Endothelial cell (in vitro differentiated cells): ENCODE measurements at regions not wholly inside any gene's neighbourhood (a gene's known extent, or its start where the extent isn't known, plus 50 kb on each side); places are given as distances from the start of the nearest gene placed in this dataset.
"Not testable (repeated sequence)": the region's sequence is repeated elsewhere in the genome, so short reads cannot be mapped to it uniquely, and the experiment has no call there.

Source experiments
- DNase-seq: peaks from one replicate; pipeline ENCODE4 v3.0.0; 2021; ENCODE audit warnings: low spot score
- H3K27ac Mint-ChIP-seq: one replicate; pipeline ENCODE4 v1.8.0; 2021; ENCODE audit warnings: mixed read lengths, inconsistent platforms; ENCODE audit not compliant: unreplicated experiment
- H3K27me3 Mint-ChIP-seq: one replicate; pipeline ENCODE4 v1.8.0; 2021; ENCODE audit warnings: mild to moderate bottlenecking, moderate library complexity, mixed read lengths, inconsistent platforms; ENCODE audit not compliant: unreplicated experiment
- H3K36me3 Mint-ChIP-seq: one replicate; pipeline ENCODE4 v1.8.0; 2021; ENCODE audit warnings: mild to moderate bottlenecking, low read depth, mixed read lengths, inconsistent platforms; ENCODE audit not compliant: unreplicated experiment
- H3K4me1 Mint-ChIP-seq: one replicate; pipeline ENCODE4 v1.8.0; 2021; ENCODE audit warnings: mild to moderate bottlenecking, mixed read lengths, inconsistent platforms; ENCODE audit not compliant: unreplicated experiment
- H3K4me3 Mint-ChIP-seq: one replicate; pipeline ENCODE4 v1.8.0; 2021; ENCODE audit warnings: mild to moderate bottlenecking, mixed read lengths, inconsistent platforms; ENCODE audit not compliant: unreplicated experiment
- H3K9me3 Mint-ChIP-seq: one replicate; pipeline ENCODE4 v1.8.0; 2021; ENCODE audit warnings: mixed read lengths, inconsistent platforms; ENCODE audit not compliant: unreplicated experiment
- TF ChIP-seq, protein P1 (sequence below): fragments of 200-600 bp; sonication (generic); IDR thresholded peaks from one replicate; pipeline ENCODE4 v1.5.0; 2021; ENCODE audit warnings: antibody characterized with exemption; ENCODE audit not compliant: unreplicated experiment

DNA sequence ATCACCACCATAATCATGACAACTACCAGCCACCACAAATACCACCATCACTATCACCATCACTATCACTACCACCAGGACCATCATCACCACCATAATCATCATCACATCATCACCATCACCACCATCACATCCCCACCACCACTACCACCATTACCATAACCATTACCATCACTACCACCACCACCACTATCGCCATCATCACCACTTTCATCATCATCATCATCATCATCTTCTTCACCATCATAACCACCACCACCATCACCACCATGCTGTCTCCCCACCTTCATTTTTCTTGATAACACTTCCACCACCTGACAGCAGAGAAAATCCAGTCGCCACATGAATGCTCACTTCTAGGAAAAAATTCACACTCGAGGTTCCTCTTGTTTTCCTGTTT lies 253.6 kb downstream of the ANKRD60 start:
- H3K4me1 Mint-ChIP-seq = peaks cover 8% of the 10 kb centered on the region
- TF ChIP-seq, protein P1, sequence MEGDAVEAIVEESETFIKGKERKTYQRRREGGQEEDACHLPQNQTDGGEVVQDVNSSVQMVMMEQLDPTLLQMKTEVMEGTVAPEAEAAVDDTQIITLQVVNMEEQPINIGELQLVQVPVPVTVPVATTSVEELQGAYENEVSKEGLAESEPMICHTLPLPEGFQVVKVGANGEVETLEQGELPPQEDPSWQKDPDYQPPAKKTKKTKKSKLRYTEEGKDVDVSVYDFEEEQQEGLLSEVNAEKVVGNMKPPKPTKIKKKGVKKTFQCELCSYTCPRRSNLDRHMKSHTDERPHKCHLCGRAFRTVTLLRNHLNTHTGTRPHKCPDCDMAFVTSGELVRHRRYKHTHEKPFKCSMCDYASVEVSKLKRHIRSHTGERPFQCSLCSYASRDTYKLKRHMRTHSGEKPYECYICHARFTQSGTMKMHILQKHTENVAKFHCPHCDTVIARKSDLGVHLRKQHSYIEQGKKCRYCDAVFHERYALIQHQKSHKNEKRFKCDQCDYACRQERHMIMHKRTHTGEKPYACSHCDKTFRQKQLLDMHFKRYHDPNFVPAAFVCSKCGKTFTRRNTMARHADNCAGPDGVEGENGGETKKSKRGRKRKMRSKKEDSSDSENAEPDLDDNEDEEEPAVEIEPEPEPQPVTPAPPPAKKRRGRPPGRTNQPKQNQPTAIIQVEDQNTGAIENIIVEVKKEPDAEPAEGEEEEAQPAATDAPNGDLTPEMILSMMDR = no peak
- no peak overlapping the region for H3K4me3 Mint-ChIP-seq
- H3K9me3 Mint-ChIP-seq = no peaks in the 10 kb centered on the region
- peaks cover 14% of the 10 kb centered on the region for H3K27me3 Mint-ChIP-seq
- peaks cover 11% of the 10 kb centered on the region for H3K36me3 Mint-ChIP-seq
- no peak for DNase-seq
- H3K27ac Mint-ChIP-seq = no peak overlapping the region

DNA sequence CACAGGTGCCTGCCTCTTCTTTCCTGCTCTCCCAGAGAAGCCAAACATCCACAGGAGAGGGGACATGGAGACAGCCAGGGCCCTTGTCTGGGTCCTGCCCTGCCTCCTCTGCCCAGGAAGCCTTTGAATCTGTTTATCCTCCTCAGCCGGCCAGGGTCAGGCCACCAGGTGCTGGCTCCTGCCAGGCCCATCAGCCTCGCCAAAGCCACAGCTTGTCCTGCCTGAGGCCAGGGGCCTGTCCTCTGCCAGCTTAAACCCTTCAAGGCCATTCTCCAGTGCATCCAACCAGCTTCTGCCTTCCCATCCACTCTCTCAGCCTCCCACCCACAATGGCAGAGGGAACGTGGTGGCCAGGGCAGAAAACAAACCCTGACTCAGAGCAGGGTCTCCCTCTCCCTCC lies 254.6 kb downstream of the ANKRD60 start:
- no peak overlapping the region for H3K4me3 Mint-ChIP-seq
- peaks cover 11% of the 10 kb centered on the region for H3K4me1 Mint-ChIP-seq
- TF ChIP-seq, protein P1 = no peak
- no peak overlapping the region for H3K27ac Mint-ChIP-seq
- DNase-seq = no peak
- peaks cover 17% of the 10 kb centered on the region for H3K27me3 Mint-ChIP-seq
- H3K9me3 Mint-ChIP-seq = no peaks in the 10 kb centered on the region
- peaks cover 11% of the 10 kb centered on the region for H3K36me3 Mint-ChIP-seq

DNA sequence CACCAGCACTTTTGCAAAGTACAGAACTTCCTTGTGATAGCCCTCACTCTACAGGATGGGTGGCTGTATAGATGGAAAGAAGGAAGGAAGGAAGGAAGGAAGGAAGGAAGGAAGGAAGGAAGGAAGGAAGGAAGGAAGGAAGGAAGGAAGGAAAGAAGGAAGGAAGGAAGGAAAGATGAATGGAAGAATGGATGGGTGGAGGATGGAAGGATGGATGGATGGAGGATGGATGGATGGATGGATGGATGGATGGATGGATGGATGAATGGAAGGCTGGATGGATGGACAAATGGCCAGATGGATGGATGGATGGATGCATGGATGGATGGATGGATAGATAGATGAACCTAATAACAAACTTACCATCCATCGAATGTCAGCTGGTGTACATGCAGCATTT lies 256.9 kb downstream of the ANKRD60 start:
- DNase-seq, H3K27ac Mint-ChIP-seq, H3K9me3 Mint-ChIP-seq: not testable (repeated sequence)
- Mint-ChIP-seq H3K4me3 (peak overlapping the region; percentile 57), H3K4me1 (peaks cover 11% of the 10 kb centered on the region), H3K36me3 (peaks cover 11% of the 10 kb centered on the region), H3K27me3 (peaks cover 15% of the 10 kb centered on the region)

DNA sequence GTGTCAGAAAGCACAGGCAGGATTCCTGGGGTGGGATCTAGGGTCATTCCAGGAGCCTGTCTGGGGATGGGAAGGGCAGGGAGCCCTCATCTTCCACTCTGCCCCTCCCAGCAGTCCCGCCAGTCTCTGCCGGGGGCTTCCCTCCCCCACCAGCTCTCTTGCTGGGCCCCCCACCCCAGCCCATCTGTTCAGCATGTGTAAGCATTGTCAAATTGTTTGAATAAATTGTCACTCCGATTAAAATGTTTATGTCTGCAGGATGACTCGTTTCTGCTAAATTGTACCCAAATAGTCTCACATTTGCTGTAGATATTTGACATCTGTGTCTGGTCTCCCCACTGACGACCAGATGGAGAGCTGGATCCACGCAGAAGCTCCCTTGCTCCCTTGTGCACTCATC lies 257.6 kb downstream of the ANKRD60 start:
- H3K4me3 Mint-ChIP-seq = no peak overlapping the region
- H3K36me3 Mint-ChIP-seq = peaks cover 11% of the 10 kb centered on the region
- no peak overlapping the region for H3K27ac Mint-ChIP-seq

DNA sequence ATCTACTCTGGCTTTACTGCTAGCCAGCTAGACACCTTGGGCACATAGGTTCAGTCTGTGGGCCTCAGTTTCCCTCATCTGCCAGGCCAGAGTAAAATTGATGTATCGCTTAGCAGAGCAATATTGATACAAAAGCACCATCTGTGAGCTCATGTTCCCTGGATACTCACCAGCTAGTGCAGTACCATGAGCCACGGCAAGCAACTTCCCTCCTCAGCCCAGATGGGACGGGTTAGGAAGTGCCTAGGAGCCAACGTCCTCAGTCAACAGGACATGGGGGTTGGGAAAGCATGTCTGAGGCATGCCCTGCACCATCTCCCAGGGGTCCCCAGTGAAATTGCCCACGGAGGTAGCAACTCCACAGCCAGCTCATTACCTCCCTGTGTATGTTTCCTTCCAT lies 258.3 kb downstream of the ANKRD60 start:
- Mint-ChIP-seq H3K27me3 (peaks cover 14% of the 10 kb centered on the region), H3K9me3 (no peaks in the 10 kb centered on the region), H3K36me3 (peaks cover 11% of the 10 kb centered on the region), H3K27ac (no peak overlapping the region), H3K4me3 (no peak overlapping the region), H3K4me1 (peaks cover 11% of the 10 kb centered on the region)
- no peak for DNase-seq
- TF ChIP-seq, protein P1 = no peak

More for the DNA sequence above, 257.6 kb downstream of the ANKRD60 start:
- Mint-ChIP-seq H3K9me3 (no peaks in the 10 kb centered on the region), H3K4me1 (peaks cover 11% of the 10 kb centered on the region), H3K27me3 (peaks cover 13% of the 10 kb centered on the region)
- TF ChIP-seq, protein P1 = no peak
- no peak for DNase-seq

DNA sequence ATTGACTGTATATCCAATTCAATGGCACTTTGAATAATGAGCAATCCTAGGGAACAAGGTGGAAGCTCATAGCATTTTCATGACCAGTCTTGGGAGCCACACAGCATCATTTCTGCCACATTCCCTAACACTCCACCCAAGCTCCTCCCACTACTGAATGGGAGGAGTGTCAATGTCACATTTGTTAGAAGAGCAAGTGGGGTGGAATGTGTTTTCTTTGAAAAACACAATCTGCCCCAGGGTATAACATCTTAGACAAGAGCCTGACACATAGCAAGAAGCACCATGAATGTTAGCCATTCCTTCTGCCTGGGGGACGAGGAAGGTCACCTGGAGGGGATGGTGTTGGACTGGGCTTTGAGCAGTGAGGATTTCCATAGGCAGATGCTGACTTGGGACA lies 258.3 kb upstream of the PMEPA1 start:
- Mint-ChIP-seq H3K27me3 (peaks cover 5% of the 10 kb centered on the region), H3K9me3 (no peaks in the 10 kb centered on the region), H3K27ac (no peak overlapping the region), H3K36me3 (peaks cover 4% of the 10 kb centered on the region), H3K4me1 (peaks cover 19% of the 10 kb centered on the region), H3K4me3 (no peak overlapping the region)
- TF ChIP-seq, protein P1 = no peak
- no peak for DNase-seq
